ENCODE measurements at regions not wholly inside any gene's neighbourhood (a gene's known extent, or its start where the extent isn't known, plus 50 kb on each side); places are given as distances from the start of the nearest gene placed in this dataset.

- no peak for TF ChIP-seq CTCF (IDR thresholded peaks at IDR 0.05)
- TF ChIP-seq POLR2A (IDR thresholded peaks at IDR 0.05), result no peak
- H3K4me1 ChIP-seq (replicated peaks in 1 of 2), result no peaks in the 10 kb centered on the region
- H3K9me3 ChIP-seq (replicated peaks in 1 of 3), result no peaks in the 10 kb centered on the region
- H3K36me3 ChIP-seq (replicated peaks in 1 of 2), result no peaks in the 10 kb centered on the region
- H3K27ac ChIP-seq, result no peak overlapping the region
- no peak for DNase-seq
- H3K4me3 ChIP-seq, result no peak overlapping the region
- intact Hi-C loops (cut with DNase I), result no loop called here
- 80 to 92% (median 91%) methylated on average over 4 of the region's 4 CpGs for WGBS, 4 donors
- H3K27me3 ChIP-seq, result no peaks in the 10 kb centered on the region
These were observed 105.3 kb downstream of the LSM3 start for GRCh38 chr3:14283813-14284438.

- no peaks in the 10 kb centered on the region for H3K9me3 ChIP-seq (replicated peaks in 1 of 3)
- DNase-seq, result no peak
- 82 to 84% (median 82%) methylated on average over 15 of the region's 15 CpGs for WGBS, 4 donors
- no peak overlapping the region for H3K4me3 ChIP-seq
- no peaks in the 10 kb centered on the region for H3K36me3 ChIP-seq (replicated peaks in 1 of 2)
- no peaks in the 10 kb centered on the region for H3K27me3 ChIP-seq
- no peak for TF ChIP-seq POLR2A (IDR thresholded peaks at IDR 0.05)
- no peak for TF ChIP-seq CTCF (IDR thresholded peaks at IDR 0.05)
- H3K27ac ChIP-seq, result no peak overlapping the region
- intact Hi-C loops (cut with DNase I), result no loop called here
- peaks cover 0 to 4% of the 10 kb centered on the region in 2 donors for H3K4me1 ChIP-seq (replicated peaks in 1 of 2)
These were observed 106.3 kb downstream of the LSM3 start for GRCh38 chr3:14284694-14285547.

- Histone ChIP-seq H3K27me3 (no peaks in the 10 kb centered on the region), H3K36me3 (replicated peaks in 1 of 2) (no peaks in the 10 kb centered on the region), H3K9me3 (replicated peaks in 1 of 3) (no peaks in the 10 kb centered on the region), H3K4me1 (replicated peaks in 1 of 2) (peaks cover 0 to 10% of the 10 kb centered on the region in 2 donors), H3K27ac (no peak overlapping the region), H3K4me3 (no peak overlapping the region)
- TF ChIP-seq CTCF (IDR thresholded peaks at IDR 0.05) (no peak), POLR2A (IDR thresholded peaks at IDR 0.05) (no peak)
- 79 to 91% (median 86%) methylated on average over 4 of the region's 4 CpGs for WGBS, 4 donors
- no peak for DNase-seq
- intact Hi-C loops (cut with DNase I), result no loop called here
These were observed 106.9 kb downstream of the LSM3 start for GRCh38 chr3:14285548-14285925.

GRCh38 chr3:14286887-14287500 is 108.4 kb downstream of the LSM3 start:
- H3K4me3 ChIP-seq, result no peak overlapping the region
- TF ChIP-seq CTCF (IDR thresholded peaks at IDR 0.05) (no peak), POLR2A (IDR thresholded peaks at IDR 0.05) (no peak)
- H3K27me3 ChIP-seq, result no peaks in the 10 kb centered on the region
- intact Hi-C loops (cut with DNase I), result no loop called here
- peaks cover 0 to 12% of the 10 kb centered on the region in 2 donors for H3K4me1 ChIP-seq (replicated peaks in 1 of 2)
- no peak overlapping the region for H3K27ac ChIP-seq
- no peaks in the 10 kb centered on the region for H3K36me3 ChIP-seq (replicated peaks in 1 of 2)
- no peaks in the 10 kb centered on the region for H3K9me3 ChIP-seq (replicated peaks in 1 of 3)
- no peak for DNase-seq
- WGBS, 4 donors, result 77 to 89% (median 81%) methylated on average over 6 to 7 of the region's 7 CpGs
